ENCODE measurements at regions not wholly inside any gene's neighbourhood (a gene's known extent, or its start where the extent isn't known, plus 50 kb on each side); places are given as distances from the start of the nearest gene placed in this dataset.

DNA sequence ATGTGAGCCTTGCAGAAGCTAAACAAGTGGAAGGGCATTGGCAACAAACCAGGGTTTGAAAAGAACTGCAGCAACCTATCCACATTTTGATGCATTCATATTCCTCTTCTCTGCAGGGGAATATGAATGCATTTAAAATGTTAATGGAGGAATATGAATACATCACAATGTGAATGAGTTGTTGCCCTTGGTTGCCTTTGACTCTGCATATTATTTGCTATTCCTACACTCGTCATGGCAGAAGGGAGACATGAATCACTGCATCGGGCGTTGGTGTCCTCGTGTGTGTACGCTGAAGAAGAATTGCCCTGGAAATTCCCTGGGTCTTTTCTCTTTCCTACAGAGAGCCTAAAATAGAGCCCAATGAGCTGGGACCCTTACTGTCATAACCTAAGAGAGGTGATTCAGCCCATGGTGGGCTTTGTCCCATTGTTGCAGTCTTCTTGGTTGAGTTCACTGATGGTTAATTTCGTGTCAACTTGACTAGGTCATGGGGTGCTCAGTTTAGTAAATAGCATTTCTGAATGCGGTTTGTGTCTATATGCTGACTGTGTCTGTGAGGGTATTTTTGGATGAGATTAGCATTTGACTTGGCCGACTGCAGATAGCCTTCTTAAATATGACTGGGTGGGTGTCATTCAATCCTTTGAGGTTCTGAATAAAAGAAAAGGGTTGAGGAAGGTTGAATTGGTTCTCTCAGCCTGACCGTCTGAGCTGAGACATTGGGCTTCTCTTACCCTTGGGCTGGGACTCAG, 1422.9 kb upstream of the TMEM132C start:
- FAIRE-seq (no peak), DNase-seq (no peak)
- Histone ChIP-seq H3K4me3 (ENCODE audit: low read length in 3 of 3) (no peak overlapping the region), H3K27ac (ENCODE audit: low read depth in 2 of 2, low read length in 2 of 2) (no peak overlapping the region), H3K9me3 (ENCODE audit: control insufficient read depth in 2 of 3, insufficient read depth in 1 of 3, low read length in 3 of 3) (peaks cover 0 to 2% (median 0%) of the 10 kb centered on the region in 3 donors), H3K36me3 (ENCODE audit: control insufficient read depth in 2 of 3, insufficient read depth in 3 of 3, low read length in 3 of 3) (no peaks in the 10 kb centered on the region), H3K9ac (ENCODE audit: low read length in 3 of 3) (no peak overlapping the region), H3K4me1 (ENCODE audit: control insufficient read depth in 2 of 3, insufficient read depth in 2 of 3, low read depth in 1 of 3, low read length in 3 of 3) (no peaks in the 10 kb centered on the region), H3K27me3 (ENCODE audit: control insufficient read depth, insufficient read depth, low read length) (no peaks in the 10 kb centered on the region)
- intact Hi-C loops (cut with DNase I): no loop called here
- no peak for TF ChIP-seq CTCF (IDR thresholded peaks at IDR 0.05; ENCODE audit: borderline replicate concordance, extremely low read depth, insufficient read depth)

DNA sequence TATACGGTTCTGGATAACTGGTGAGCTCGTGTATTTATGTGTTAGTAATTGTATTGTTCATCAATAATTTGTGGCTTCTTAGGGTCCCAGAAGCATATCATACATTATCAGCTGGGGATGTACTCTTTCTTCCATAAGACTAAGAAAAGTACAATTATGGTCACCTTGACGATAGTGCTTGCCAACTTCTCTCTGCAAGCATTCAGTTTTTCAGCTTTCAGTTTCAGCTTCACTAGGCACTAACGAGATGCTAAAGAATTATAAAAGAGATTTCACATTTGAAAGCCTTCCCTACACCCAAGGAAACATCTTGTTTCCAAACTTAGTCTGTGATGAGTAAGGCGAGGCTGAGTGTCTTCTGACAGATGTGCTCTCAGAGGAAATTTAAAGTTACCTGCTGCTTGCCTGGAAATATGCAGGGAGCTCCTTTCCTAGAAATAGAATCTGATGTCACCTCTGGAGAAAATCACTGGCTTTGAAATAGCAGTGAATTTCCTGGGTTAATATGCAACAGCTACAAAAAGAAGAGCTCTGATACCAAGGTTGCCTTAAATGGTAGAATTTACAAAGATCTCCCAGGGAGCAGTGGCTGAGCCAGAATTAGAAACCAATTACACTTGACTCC, 1419.9 kb upstream of the TMEM132C start:
- no peak overlapping the region for H3K9ac ChIP-seq (ENCODE audit: low read length in 3 of 3)
- FAIRE-seq (no peak), DNase-seq (no peak)
- no peak overlapping the region for H3K4me3 ChIP-seq (ENCODE audit: low read length in 3 of 3)
- H3K4me1 ChIP-seq (ENCODE audit: control insufficient read depth in 2 of 3, insufficient read depth in 2 of 3, low read depth in 1 of 3, low read length in 3 of 3): no peaks in the 10 kb centered on the region
- no peak overlapping the region for H3K27ac ChIP-seq (ENCODE audit: low read depth in 2 of 2, low read length in 2 of 2)
- no peak for TF ChIP-seq CTCF (IDR thresholded peaks at IDR 0.05; ENCODE audit: borderline replicate concordance, extremely low read depth, insufficient read depth)
- intact Hi-C loops (cut with DNase I): no loop called here
- peaks cover 0 to 1% (median 0%) of the 10 kb centered on the region in 3 donors for H3K9me3 ChIP-seq (ENCODE audit: control insufficient read depth in 2 of 3, insufficient read depth in 1 of 3, low read length in 3 of 3)
- no peaks in the 10 kb centered on the region for H3K27me3 ChIP-seq (ENCODE audit: control insufficient read depth, insufficient read depth, low read length)
- no peaks in the 10 kb centered on the region for H3K36me3 ChIP-seq (ENCODE audit: control insufficient read depth in 2 of 3, insufficient read depth in 3 of 3, low read length in 3 of 3)

DNA sequence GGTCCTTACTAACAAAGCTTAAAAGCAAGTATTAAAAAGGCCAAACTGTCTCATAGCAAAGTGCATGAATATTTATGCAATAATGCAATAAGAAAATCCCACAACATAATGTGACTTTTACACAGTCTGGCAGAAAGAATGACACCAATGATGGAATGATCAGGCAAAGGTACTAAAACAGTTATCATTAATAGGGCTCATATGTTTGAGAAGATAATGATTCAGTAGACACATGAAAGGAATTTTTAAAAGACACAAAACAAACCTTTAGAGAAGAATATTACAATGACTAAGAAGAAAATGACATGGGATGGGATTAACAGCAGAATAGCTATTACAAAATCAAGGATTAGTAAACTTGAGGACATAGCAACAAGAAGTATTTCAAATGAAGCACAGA, 1411.2 kb upstream of the TMEM132C start:
- intact Hi-C loops (cut with DNase I): no loop called here
- Histone ChIP-seq H3K4me1 (ENCODE audit: control insufficient read depth in 2 of 3, insufficient read depth in 2 of 3, low read depth in 1 of 3, low read length in 3 of 3) (no peaks in the 10 kb centered on the region), H3K4me3 (ENCODE audit: low read length in 3 of 3) (no peak overlapping the region), H3K27ac (ENCODE audit: low read depth in 2 of 2, low read length in 2 of 2) (no peak overlapping the region), H3K9me3 (ENCODE audit: control insufficient read depth in 2 of 3, insufficient read depth in 1 of 3, low read length in 3 of 3) (no peaks in the 10 kb centered on the region), H3K9ac (ENCODE audit: low read length in 3 of 3) (no peak overlapping the region), H3K27me3 (ENCODE audit: control insufficient read depth, insufficient read depth, low read length) (no peaks in the 10 kb centered on the region), H3K36me3 (ENCODE audit: control insufficient read depth in 2 of 3, insufficient read depth in 3 of 3, low read length in 3 of 3) (no peaks in the 10 kb centered on the region)
- no peak for TF ChIP-seq CTCF (IDR thresholded peaks at IDR 0.05; ENCODE audit: borderline replicate concordance, extremely low read depth, insufficient read depth)
- no peak for FAIRE-seq
- no peak for DNase-seq
